B cell (primary cell): ENCODE measurements at regions not wholly inside any gene's neighbourhood (a gene's known extent, or its start where the extent isn't known, plus 50 kb on each side); places are given as distances from the start of the nearest gene placed in this dataset.

ENCODE experiments used
- ATAC-seq: fragments of 200-7000 bp; cut with Tn5 transposase; one replicate; pipeline ENCODE4 v1.10.0; 2021; ENCODE audit warnings: low read depth, mild to moderate bottlenecking, moderate number of reproducible peaks, moderate library complexity
- CTCF ChIA-PET: fragments of 350-600 bp; sonication (Branson Sonifier 250); formaldehyde crosslinking; loops from one replicate; lab custom pipeline; 2021; ENCODE audit warnings: antibody characterized with exemption, inconsistent platforms; lab: Charles Lee
- POLR2A ChIA-PET: fragments of 350-600 bp; sonication (Branson Sonifier 250); formaldehyde crosslinking; loops from one replicate; lab custom pipeline; 2021; ENCODE audit warnings: antibody characterized with exemption; lab: Charles Lee
- DNase-seq: peaks from one replicate; pipeline ENCODE4 v3.0.0; 2013
- H2AFZ ChIP-seq: 2 replicates; pipeline ENCODE4 v1.6.1; 2012; ENCODE audit warnings: mild to moderate bottlenecking, low read depth, low read length; ENCODE audit not compliant: insufficient read depth, poor library complexity, severe bottlenecking
- H3K27ac ChIP-seq, 2 donors: 1 replicate in 1 of 2; 2 replicates in 1 of 2; pipeline ENCODE4 v1.5.1; 2012 to 2013; ENCODE audit warnings: low read length in 2 of 2, mild to moderate bottlenecking in 2 of 2, moderate library complexity in 1 of 2
- H3K27me3 ChIP-seq, 4 experiments: fragments of 200-600 bp in 1 of 4; sonication (generic) in 1 of 4; replicated peaks in 1 of 4; 1 replicate in 2 of 4; 2 replicates in 2 of 4; pipeline versions ENCODE4 v1.6.1 to v1.7.0; 2013 to 2016; ENCODE audit warnings: low read length in 3 of 4, mild to moderate bottlenecking in 2 of 4, mixed read lengths in 1 of 4, moderate library complexity in 1 of 4; ENCODE audit not compliant: insufficient read depth in 4 of 4, control insufficient read depth in 3 of 4; ENCODE audit errors: control extremely low read depth in 1 of 4
- H3K36me3 ChIP-seq, 2 experiments: replicated peaks in 1 of 2; 1 replicate in 1 of 2; 2 replicates in 1 of 2; pipeline versions ENCODE4 v1.6.1 to v1.7.1; 2013; ENCODE audit warnings: low read length in 1 of 2; ENCODE audit not compliant: insufficient read depth in 2 of 2, control insufficient read depth in 1 of 2; ENCODE audit errors: control extremely low read depth in 1 of 2, extremely low read depth in 1 of 2
- H3K4me1 ChIP-seq, 2 donors: fragments of 200-600 bp in 1 of 2; sonication (generic) in 1 of 2; 1 replicate in 1 of 2; 2 replicates in 1 of 2; pipeline versions ENCODE4 v1.5.1 to v1.6.1; 2013 to 2017; ENCODE audit warnings: low read length in 2 of 2; ENCODE audit not compliant: control insufficient read depth in 2 of 2, insufficient read depth in 2 of 2
- H3K4me2 ChIP-seq: replicated peaks from 2 replicates; pipeline ENCODE3; 2012; ENCODE audit warnings: mild to moderate bottlenecking, low read depth, low read length; ENCODE audit not compliant: poor library complexity, severe bottlenecking
- H3K4me3 ChIP-seq, 5 experiments: fragments of 200-600 bp in 1 of 5; sonication (generic) in 1 of 5; 1 replicate in 3 of 5; 2 replicates in 2 of 5; pipeline versions ENCODE4 v1.5.1 to v1.7.0; 2011 to 2016; ENCODE audit warnings: low read length in 4 of 5, mild to moderate bottlenecking in 4 of 5, low read depth in 2 of 5, control low read depth in 1 of 5, moderate library complexity in 1 of 5; ENCODE audit not compliant: insufficient read depth in 1 of 5; ENCODE audit errors: control extremely low read depth in 1 of 5, extremely low read depth in 1 of 5
- H3K79me2 ChIP-seq: fragments of 200-600 bp; sonication (generic); one replicate; pipeline ENCODE4 v1.6.0; 2016; ENCODE audit warnings: low read length; ENCODE audit not compliant: control insufficient read depth, insufficient read depth
- H3K9ac ChIP-seq: fragments of 200-600 bp; sonication (generic); 2 replicates; pipeline ENCODE4 v1.6.1; 2017; ENCODE audit warnings: mild to moderate bottlenecking, low read length, moderate library complexity
- H3K9me3 ChIP-seq, 3 donors: one replicate each; pipeline versions ENCODE4 v1.6.1 to v1.7.1; 2013; ENCODE audit warnings: low read length in 2 of 3; ENCODE audit not compliant: control insufficient read depth in 2 of 3, insufficient read depth in 1 of 3; ENCODE audit errors: control extremely low read depth in 1 of 3
- H4K20me1 ChIP-seq: 2 replicates; pipeline ENCODE4 v1.6.0; 2012; ENCODE audit warnings: mild to moderate bottlenecking, low read length; ENCODE audit not compliant: insufficient read depth, control insufficient read depth, poor library complexity, severe bottlenecking
- H3K27ac Mint-ChIP-seq: one replicate; pipeline ENCODE4 v1.8.0; 2021; ENCODE audit warnings: mixed read lengths
- H3K27me3 Mint-ChIP-seq: one replicate; pipeline ENCODE4 v1.8.0; 2021; ENCODE audit warnings: mixed read lengths
- H3K4me1 Mint-ChIP-seq: one replicate; pipeline ENCODE4 v1.8.0; 2021; ENCODE audit warnings: mixed read lengths
- H3K4me3 Mint-ChIP-seq: one replicate; pipeline ENCODE4 v1.8.0; 2021; ENCODE audit warnings: mixed read lengths
- H3K9me3 Mint-ChIP-seq: one replicate; pipeline ENCODE4 v1.8.0; 2022; ENCODE audit warnings: mixed read lengths; ENCODE audit not compliant: insufficient read depth
- CTCF ChIP-seq: fragments of 200-600 bp; IDR thresholded peaks from one replicate; pipeline ENCODE4 v1.8.0; 2022; ENCODE audit warnings: antibody characterized with exemption, mild to moderate bottlenecking
- EZH2 ChIP-seq: IDR thresholded peaks from 2 replicates; pipeline ENCODE4 v1.6.1; 2012; ENCODE audit warnings: borderline replicate concordance, low read depth, mild to moderate bottlenecking, moderate library complexity, low read length; ENCODE audit not compliant: insufficient read depth, poor library complexity, severe bottlenecking
- WGBS: methylation state at CpG from one replicate; pipeline ENCODE4 v1.1.5; 2013; ENCODE audit warnings: missing lambda C conversion rate; ENCODE audit not compliant: insufficient coverage; 5-methylcytosine and 5-hydroxymethylcytosine counted together
- intact Hi-C: fragments of 100-400 bp; cut with micrococcal nuclease; formaldehyde crosslinking; loops from one replicate; pipeline ENCODE4 v1.10.0; 2022

- no peaks in the 10 kb centered on the region for H4K20me1 ChIP-seq
- no peak overlapping the region for H3K4me2 ChIP-seq
- H3K27me3 ChIP-seq = no peaks in the 10 kb centered on the region
- intact Hi-C loops = no loop called here
- no peaks in the 10 kb centered on the region for H3K79me2 ChIP-seq
- no peak for ATAC-seq
- ChIA-PET CTCF (no interaction called here), POLR2A (no interaction called here)
- Mint-ChIP-seq H3K4me3 (no peak overlapping the region), H3K9me3 (no peaks in the 10 kb centered on the region), H3K4me1 (no peaks in the 10 kb centered on the region), H3K27ac (no peak overlapping the region), H3K27me3 (no peaks in the 10 kb centered on the region)
- DNase-seq = no peak
- no peak overlapping the region for H3K9ac ChIP-seq
- no peaks in the 10 kb centered on the region for H3K36me3 ChIP-seq
- H3K9me3 ChIP-seq = peaks cover 0 to 1% (median 0%) of the 10 kb centered on the region in 3 donors
- TF ChIP-seq EZH2 (no peak), CTCF (no peak)
- no peaks in the 10 kb centered on the region for H3K4me1 ChIP-seq
- 94% methylated on average over 2 of the region's 6 CpGs for WGBS
- no peak overlapping the region for H2AFZ ChIP-seq
- H3K27ac ChIP-seq = no peak overlapping the region
- no peak overlapping the region for H3K4me3 ChIP-seq
Measured at GRCh38 chr1:219296430-219297355, 123.0 kb downstream of the LYPLAL1 start.

GRCh38 chr1:219294251-219294650, 120.6 kb downstream of the LYPLAL1 start:
- H3K9ac ChIP-seq = no peak overlapping the region
- no peaks in the 10 kb centered on the region for H3K4me1 ChIP-seq
- ATAC-seq (no peak), DNase-seq (no peak)
- Mint-ChIP-seq H3K4me3 (no peak overlapping the region), H3K27ac (no peak overlapping the region), H3K9me3 (no peaks in the 10 kb centered on the region), H3K27me3 (no peaks in the 10 kb centered on the region), H3K4me1 (no peaks in the 10 kb centered on the region)
- no peak overlapping the region for H3K4me3 ChIP-seq
- peaks cover 0 to 1% (median 0%) of the 10 kb centered on the region in 3 donors for H3K9me3 ChIP-seq
- H3K79me2 ChIP-seq = no peaks in the 10 kb centered on the region
- TF ChIP-seq CTCF = no peak
- TF ChIP-seq EZH2 = no peak
- H3K27me3 ChIP-seq = no peaks in the 10 kb centered on the region
- POLR2A ChIA-PET = no interaction called here
- intact Hi-C loops = no loop called here
- no peak overlapping the region for H3K27ac ChIP-seq
- CTCF ChIA-PET = no interaction called here
- H3K4me2 ChIP-seq = no peak overlapping the region
- H2AFZ ChIP-seq = no peak overlapping the region
- no peaks in the 10 kb centered on the region for H3K36me3 ChIP-seq
- no peaks in the 10 kb centered on the region for H4K20me1 ChIP-seq
